ENCODE measurements at regions not wholly inside any gene's neighbourhood (a gene's known extent, or its start where the extent isn't known, plus 50 kb on each side); places are given as distances from the start of the nearest gene placed in this dataset.

GRCh38 chr1:111556325-111557037, 53.0 kb upstream of the ADORA3 start:
- DNase-seq = peak; percentile 25
- POLR2A ChIA-PET = no interaction called here
- H3K9me3 Mint-ChIP-seq (ENCODE audit: insufficient read depth) = no peaks in the 10 kb centered on the region
- CTCF ChIA-PET = interaction anchor here (1.8 to 2.4 kb wide), 2 partner anchors 49 kb away, joined by 6 to 10 read pairs; no protein-coding TSS in a partner anchor
- no peaks in the 10 kb centered on the region for H3K27me3 ChIP-seq (replicated peaks in 1 of 4; ENCODE audit: control extremely low read depth in 1 of 4, control insufficient read depth in 3 of 4, insufficient read depth in 4 of 4, low read length in 3 of 4)
- no peak overlapping the region for H3K4me3 Mint-ChIP-seq
- H3K4me2 ChIP-seq (replicated peaks; ENCODE audit: low read depth, low read length, poor library complexity, severe bottlenecking) = no peak overlapping the region
- H4K20me1 ChIP-seq (ENCODE audit: control insufficient read depth, insufficient read depth, low read length, poor library complexity, severe bottlenecking) = no peaks in the 10 kb centered on the region
- no peaks in the 10 kb centered on the region for H3K36me3 ChIP-seq (replicated peaks in 1 of 2; ENCODE audit: control extremely low read depth in 1 of 2, control insufficient read depth in 1 of 2, extremely low read depth in 1 of 2, insufficient read depth in 2 of 2, low read length in 1 of 2)
- H3K4me1 Mint-ChIP-seq = no peaks in the 10 kb centered on the region
- TF ChIP-seq CTCF (IDR thresholded peaks at IDR 0.05) = no peak
- no peak for TF ChIP-seq EZH2 (IDR thresholded peaks at IDR 0.05; ENCODE audit: borderline replicate concordance, insufficient read depth, low read depth, low read length, poor library complexity, severe bottlenecking)
- ATAC-seq (ENCODE audit: low read depth) = no peak
- H3K9me3 ChIP-seq (ENCODE audit: control extremely low read depth in 1 of 3, control insufficient read depth in 2 of 3, insufficient read depth in 1 of 3, low read length in 2 of 3) = no peaks in the 10 kb centered on the region
- H2AFZ ChIP-seq (ENCODE audit: insufficient read depth, low read depth, low read length, poor library complexity, severe bottlenecking) = no peak overlapping the region
- H3K4me3 ChIP-seq (ENCODE audit: control extremely low read depth in 1 of 5, extremely low read depth in 1 of 5, insufficient read depth in 1 of 5, low read depth in 2 of 5, low read length in 4 of 5) = no peak overlapping the region
- H3K27ac ChIP-seq (ENCODE audit: low read length in 2 of 2) = no peak overlapping the region
- no peaks in the 10 kb centered on the region for H3K79me2 ChIP-seq (ENCODE audit: control insufficient read depth, insufficient read depth, low read length)
- no peaks in the 10 kb centered on the region for H3K27me3 Mint-ChIP-seq
- H3K9ac ChIP-seq (ENCODE audit: low read length) = no peak overlapping the region
- no CpG with 5 or more reads among the region's 1 CpG for WGBS (ENCODE audit: insufficient coverage)
- intact Hi-C loops (cut with micrococcal nuclease) = loop anchor here (5.0 kb wide), 1 partner anchor 101 kb away; no protein-coding TSS in a partner anchor
- H3K27ac Mint-ChIP-seq = no peak overlapping the region
- no peaks in the 10 kb centered on the region for H3K4me1 ChIP-seq (ENCODE audit: control insufficient read depth in 2 of 2, insufficient read depth in 2 of 2, low read length in 2 of 2)

GRCh38 chr1:111559736-111560279, 56.4 kb upstream of the ADORA3 start:
- intact Hi-C loops (cut with micrococcal nuclease) = loop anchor here (5.0 kb wide), 1 partner anchor 97 kb away; no protein-coding TSS in a partner anchor
- no peaks in the 10 kb centered on the region for H3K9me3 Mint-ChIP-seq (ENCODE audit: insufficient read depth)
- DNase-seq = no peak
- no peak for ATAC-seq (ENCODE audit: low read depth)
- no peak overlapping the region for H3K4me3 Mint-ChIP-seq
- H3K4me1 ChIP-seq (ENCODE audit: control insufficient read depth in 2 of 2, insufficient read depth in 2 of 2, low read length in 2 of 2) = no peaks in the 10 kb centered on the region
- no peak overlapping the region for H3K4me2 ChIP-seq (replicated peaks; ENCODE audit: low read depth, low read length, poor library complexity, severe bottlenecking)
- no peaks in the 10 kb centered on the region for H3K27me3 Mint-ChIP-seq
- H3K9ac ChIP-seq (ENCODE audit: low read length) = no peak overlapping the region
- TF ChIP-seq CTCF (IDR thresholded peaks at IDR 0.05) (no peak), EZH2 (IDR thresholded peaks at IDR 0.05; ENCODE audit: borderline replicate concordance, insufficient read depth, low read depth, low read length, poor library complexity, severe bottlenecking) (no peak)
- H3K27me3 ChIP-seq (replicated peaks in 1 of 4; ENCODE audit: control extremely low read depth in 1 of 4, control insufficient read depth in 3 of 4, insufficient read depth in 4 of 4, low read length in 3 of 4) = no peaks in the 10 kb centered on the region
- H3K4me3 ChIP-seq (ENCODE audit: control extremely low read depth in 1 of 5, extremely low read depth in 1 of 5, insufficient read depth in 1 of 5, low read depth in 2 of 5, low read length in 4 of 5) = no peak overlapping the region
- ChIA-PET POLR2A (no interaction called here), CTCF (interaction anchor here (1.1 kb wide), 1 partner anchor 57 kb away, joined by 4 read pairs; no protein-coding TSS in a partner anchor)
- H3K36me3 ChIP-seq (replicated peaks in 1 of 2; ENCODE audit: control extremely low read depth in 1 of 2, control insufficient read depth in 1 of 2, extremely low read depth in 1 of 2, insufficient read depth in 2 of 2, low read length in 1 of 2) = no peaks in the 10 kb centered on the region
- H3K4me1 Mint-ChIP-seq = no peaks in the 10 kb centered on the region
- no peaks in the 10 kb centered on the region for H3K79me2 ChIP-seq (ENCODE audit: control insufficient read depth, insufficient read depth, low read length)
- no peak overlapping the region for H2AFZ ChIP-seq (ENCODE audit: insufficient read depth, low read depth, low read length, poor library complexity, severe bottlenecking)
- H3K27ac ChIP-seq (ENCODE audit: low read length in 2 of 2) = no peak overlapping the region
- no CpG with 5 or more reads among the region's 3 CpGs for WGBS (ENCODE audit: insufficient coverage)
- H3K9me3 ChIP-seq (ENCODE audit: control extremely low read depth in 1 of 3, control insufficient read depth in 2 of 3, insufficient read depth in 1 of 3, low read length in 2 of 3) = no peaks in the 10 kb centered on the region
- H4K20me1 ChIP-seq (ENCODE audit: control insufficient read depth, insufficient read depth, low read length, poor library complexity, severe bottlenecking) = no peaks in the 10 kb centered on the region
- H3K27ac Mint-ChIP-seq = no peak overlapping the region
